GM19395 (cell line): ENCODE measurements at regions not wholly inside any gene's neighbourhood (a gene's known extent, or its start where the extent isn't known, plus 50 kb on each side); places are given as distances from the start of the nearest gene placed in this dataset.

ENCODE experiments used
- ATAC-seq: cut with Tn5 transposase; IDR thresholded peaks from one replicate; pipeline ENCODE4 v1.9.1; 2021; ENCODE audit warnings: mild to moderate bottlenecking, moderate library complexity; ENCODE audit not compliant: unreplicated experiment

DNA sequence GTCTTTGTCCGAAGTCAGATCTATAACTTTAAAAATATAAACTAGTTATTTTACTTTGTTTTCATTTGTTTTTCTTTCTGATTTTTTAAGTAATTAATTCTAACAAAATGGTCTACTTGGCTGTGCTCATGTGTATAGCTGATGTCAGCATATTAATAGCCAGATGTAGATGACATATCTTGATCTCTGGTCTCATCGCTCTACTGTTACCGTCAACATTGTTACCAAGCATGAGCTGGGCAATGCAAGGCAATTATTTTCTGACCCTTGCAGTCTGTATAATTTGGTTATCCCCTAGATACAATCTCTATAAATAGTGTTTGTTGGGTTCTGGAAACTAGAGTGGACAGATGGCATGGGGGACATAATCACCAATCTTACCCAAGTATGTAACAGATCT, 151.6 kb upstream of the PTPRK start:
- no peak for ATAC-seq

GRCh38 chr6:128667339-128667858, 147.0 kb upstream of the PTPRK start:
- ATAC-seq = no peak

DNA sequence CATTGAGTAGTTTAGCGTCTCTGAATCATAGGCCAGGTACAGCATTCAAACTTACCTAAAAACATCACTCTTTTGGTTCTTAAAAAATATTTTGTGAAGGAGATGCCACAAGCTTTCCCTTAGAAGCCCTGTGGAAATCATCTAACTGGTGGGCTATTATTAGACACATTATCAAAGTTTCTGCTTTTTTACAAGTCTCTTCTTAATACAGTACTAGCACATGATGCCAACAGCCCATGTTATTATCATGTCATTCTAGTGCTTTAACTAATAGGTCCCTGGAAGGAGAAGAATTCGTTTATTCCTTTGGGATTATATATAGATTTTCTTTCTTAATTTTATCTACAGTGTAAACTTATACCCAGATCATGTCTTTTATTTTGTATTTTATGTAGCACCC, 146.0 kb upstream of the PTPRK start:
- ATAC-seq = no peak

DNA sequence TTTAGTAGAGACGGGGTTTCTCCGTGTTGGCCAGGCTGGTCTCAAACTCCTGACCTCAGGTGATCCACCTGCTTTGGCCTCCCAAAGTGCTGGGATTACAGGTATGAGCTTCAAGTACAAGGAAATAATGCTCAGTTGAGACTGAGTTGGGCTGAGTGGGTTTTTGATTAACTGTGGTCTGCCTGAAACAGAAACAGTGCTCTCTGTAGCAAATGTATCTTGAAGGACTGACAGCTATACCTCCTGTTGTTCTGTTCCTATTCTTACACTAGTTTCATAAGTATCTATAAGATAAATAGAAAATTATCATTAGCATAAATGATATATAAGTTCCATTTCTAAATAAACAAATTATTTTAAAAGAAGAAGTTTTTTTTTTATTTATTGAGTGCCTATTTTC, 142.8 kb upstream of the PTPRK start:
- peak; percentile 68 for ATAC-seq

- no peak for ATAC-seq
These were observed 139.7 kb upstream of the PTPRK start for GRCh38 chr6:128659878-128660622.

GRCh38 chr6:128659276-128659675, 138.9 kb upstream of the PTPRK start:
- ATAC-seq = no peak

DNA sequence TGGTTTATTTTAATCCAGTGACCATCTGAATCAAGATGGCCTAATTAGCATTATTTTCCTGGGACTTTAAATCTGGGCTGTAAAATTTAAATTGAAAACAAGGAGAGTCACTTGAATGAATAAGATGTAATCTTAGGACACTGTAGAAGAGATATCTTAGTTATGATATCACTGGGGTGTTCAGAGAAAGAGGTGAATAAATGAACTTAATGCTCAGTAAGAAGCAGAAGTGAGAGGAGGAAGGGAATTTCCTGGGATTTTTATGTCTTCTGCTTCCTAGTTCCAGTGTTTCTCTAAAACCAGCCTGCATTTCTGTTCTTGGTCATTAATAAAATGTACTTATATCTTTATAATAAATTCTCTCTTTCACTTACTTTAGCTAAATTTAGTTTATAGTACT, 136.8 kb upstream of the PTPRK start:
- ATAC-seq = no peak

DNA sequence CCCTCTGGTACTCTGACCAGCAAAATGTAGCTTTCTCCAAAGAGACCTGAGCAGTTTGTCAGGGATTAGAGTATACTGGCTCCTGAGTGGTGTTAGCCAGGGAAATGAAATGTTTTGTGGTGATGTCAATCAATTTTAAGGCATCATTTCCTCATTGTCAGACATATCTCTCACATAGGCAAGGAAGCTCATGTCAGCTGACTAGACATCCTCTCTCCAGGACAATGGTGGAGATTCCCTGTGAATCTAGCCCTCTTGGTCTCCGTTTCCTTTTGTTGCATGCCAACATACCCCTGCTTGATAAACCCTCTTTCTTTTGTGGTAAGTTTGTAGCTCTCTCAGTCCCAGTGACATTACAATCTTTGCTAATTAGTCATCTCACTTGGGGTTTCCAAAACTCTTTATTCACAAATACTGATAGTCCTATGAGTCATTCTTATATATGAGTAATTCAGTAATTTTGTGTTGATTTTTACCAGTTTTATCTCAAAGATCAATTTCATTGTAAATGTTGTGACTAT, 135.6 kb upstream of the PTPRK start:
- peak; percentile 70 for ATAC-seq

DNA sequence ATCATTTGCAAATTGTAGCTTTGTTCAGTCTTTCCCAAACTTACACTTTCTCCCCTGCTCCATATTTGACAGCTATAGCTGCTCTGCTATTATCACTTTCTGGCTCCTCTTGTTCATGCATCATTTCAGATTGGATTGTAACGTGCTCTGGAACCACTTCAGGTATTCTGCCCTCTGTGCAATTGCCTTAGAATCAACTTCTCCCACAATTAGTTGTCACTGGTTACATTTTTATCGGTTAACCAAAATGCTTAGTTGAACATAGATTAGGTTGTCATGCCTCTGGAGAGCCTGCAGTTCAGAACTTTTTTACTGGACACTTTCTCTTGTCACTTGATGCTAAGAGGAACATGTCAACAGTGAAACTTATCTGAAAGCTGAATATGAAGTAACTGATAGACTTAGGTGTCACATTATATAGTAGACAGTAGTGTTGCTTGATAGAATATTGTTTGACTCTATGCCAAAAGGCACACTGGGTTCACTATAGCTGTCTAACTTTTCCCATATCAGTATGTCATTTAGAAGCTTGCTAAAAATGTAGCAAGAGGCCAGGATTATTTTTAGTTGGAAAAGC, 127.7 kb upstream of the PTPRK start:
- ATAC-seq = no peak

GRCh38 chr6:128642132-128642531, 121.7 kb upstream of the PTPRK start:
- ATAC-seq = no peak

DNA sequence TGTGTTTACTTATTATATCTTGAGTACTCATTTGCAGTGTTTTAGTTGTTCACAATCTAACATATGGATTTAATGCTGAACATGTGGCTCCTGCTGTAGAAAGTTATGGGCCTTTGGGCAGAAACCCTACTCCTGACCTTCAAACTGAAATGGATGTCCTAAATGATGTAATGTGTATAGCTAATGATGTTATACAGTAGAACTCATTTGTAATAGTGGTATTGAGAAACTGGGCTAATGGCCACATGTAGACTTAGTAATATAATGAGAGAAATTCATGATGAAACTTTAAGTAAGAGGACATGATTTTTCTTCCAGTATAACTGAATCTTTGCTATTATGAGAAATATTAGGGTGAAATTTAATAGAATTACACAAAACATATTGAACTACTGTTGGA, 121.3 kb upstream of the PTPRK start:
- ATAC-seq = no peak

- ATAC-seq = no peak
These were observed 118.4 kb upstream of the PTPRK start for GRCh38 chr6:128638817-128639216.

DNA sequence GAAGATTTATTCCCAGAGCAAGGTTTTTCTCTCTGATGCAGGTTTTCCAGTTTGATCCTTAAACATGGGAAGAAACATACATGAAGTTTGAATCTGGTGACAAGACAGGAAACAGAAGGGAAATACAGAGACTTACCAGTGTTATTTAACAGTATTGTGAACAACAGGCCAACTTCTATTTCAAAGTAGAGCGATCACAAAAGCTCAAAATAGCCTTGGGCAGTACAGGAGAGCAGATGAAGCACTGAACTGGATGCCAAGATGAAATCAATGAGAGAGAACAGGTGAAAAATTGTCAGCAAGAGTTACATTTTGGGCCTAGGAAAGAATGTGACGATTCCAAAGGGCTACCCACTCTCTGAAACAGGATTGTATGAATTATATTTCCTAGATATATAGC, 114.8 kb upstream of the PTPRK start:
- ATAC-seq = no peak

DNA sequence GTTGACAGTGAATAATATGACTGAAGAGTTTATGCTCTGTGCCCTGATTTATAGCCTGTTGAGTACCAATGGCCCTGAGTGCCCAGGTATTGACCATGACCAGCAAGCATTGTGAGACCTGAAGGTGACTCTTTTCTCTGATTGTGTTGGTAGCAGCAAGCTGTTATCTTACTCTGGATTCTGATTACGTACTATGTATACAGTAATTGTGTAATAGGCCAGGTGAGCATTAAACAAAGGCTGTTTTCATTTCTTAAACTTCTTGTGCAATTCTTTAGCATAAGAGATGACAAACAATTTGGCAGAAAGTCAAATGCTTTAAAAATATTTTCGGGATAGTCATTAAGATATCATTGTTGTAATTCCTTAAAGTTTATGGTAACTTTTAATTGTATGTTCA, 111.7 kb upstream of the PTPRK start:
- ATAC-seq = no peak

DNA sequence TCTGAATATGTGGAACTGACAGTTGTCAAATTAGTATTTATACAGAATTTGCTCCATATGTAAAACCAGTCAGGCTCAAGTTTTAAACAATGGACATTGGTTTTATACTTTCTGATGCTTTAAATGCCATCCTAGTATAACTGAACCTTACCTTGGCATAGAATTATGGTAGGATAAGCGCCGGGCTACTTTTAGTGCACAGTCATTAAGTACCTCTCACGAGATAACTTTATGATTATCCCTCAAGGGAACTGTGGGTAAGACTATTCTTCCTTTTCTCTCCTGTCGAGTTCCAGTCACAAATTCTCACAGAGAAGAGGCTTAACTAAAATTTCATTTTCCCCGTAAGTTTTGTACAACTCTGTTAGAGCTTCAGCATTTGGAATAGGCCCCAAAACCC, 110.6 kb upstream of the PTPRK start:
- no peak for ATAC-seq

DNA sequence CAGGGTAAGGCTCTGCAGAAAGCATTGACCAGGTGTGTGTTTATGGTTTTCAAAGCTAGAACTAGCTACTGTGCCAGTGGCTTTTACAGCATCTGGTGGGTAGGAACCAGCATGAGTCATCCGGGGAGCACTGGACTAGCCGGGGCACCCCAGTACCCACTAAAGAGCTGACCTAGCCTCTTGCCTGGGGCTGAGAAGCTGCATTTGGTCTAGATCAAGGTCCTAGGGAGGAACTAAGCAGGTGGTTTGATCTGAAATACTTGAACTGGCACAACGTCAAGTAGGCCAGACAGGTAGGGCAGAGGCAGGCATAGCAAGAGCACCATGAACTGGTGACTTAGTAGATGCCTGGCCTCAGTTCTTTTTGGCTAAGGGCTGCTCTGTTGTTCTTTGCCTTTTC, 109.8 kb upstream of the PTPRK start:
- ATAC-seq = no peak

GRCh38 chr6:128617285-128617684, 96.9 kb upstream of the PTPRK start:
- ATAC-seq = no peak

DNA sequence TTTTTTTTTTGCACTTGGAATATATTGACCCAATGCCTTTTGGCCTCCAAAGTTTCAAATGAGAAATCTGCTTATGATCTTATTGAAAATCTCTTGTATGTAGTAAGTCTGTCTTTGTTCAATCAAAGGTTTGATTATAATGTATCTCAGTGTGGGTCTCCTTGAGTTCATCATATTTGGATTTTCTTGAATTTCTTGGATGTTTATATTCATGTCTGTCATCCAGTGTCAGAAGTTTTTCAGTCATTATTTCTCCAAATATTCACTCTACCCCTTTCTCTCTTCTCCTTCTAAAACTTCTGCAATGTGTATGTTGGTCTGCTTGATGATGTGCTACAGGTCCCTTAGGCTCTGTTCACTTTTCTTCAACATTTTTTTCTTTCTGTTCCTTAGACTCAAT, 95.9 kb upstream of the PTPRK start:
- no peak for ATAC-seq

DNA sequence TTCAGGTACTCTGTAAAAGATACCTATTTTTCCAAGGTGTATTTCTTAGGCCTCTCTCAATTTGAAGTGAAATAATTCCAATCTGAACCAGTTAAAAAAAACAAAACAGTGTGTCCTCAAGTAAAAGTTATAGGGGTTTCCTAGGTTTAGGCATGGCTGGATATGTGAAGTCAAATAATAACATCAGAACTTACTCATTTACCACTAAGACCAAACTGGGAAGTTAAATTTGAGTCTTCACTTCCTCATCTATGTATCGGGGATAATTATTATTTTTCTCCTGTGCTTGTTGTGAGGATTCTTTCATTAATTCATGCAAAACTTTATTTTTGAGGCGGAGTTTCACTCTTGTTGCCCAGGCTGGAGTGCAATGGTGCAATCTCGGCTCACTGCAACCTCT, 86.2 kb upstream of the PTPRK start:
- ATAC-seq = peak; percentile 76

GRCh38 chr6:128605961-128606360, 85.6 kb upstream of the PTPRK start:
- no peak for ATAC-seq

- no peak for ATAC-seq
These were observed 80.7 kb upstream of the PTPRK start for GRCh38 chr6:128601060-128601459.

- ATAC-seq = peak; percentile 78
These were observed 80.1 kb upstream of the PTPRK start for GRCh38 chr6:128600397-128600951.
